ENCODE measurements at regions not wholly inside any gene's neighbourhood (a gene's known extent, or its start where the extent isn't known, plus 50 kb on each side); places are given as distances from the start of the nearest gene placed in this dataset.

GRCh38 chr1:37318490-37318889 is 155.9 kb upstream of the ZC3H12A start:
- Histone ChIP-seq H3F3A (ENCODE audit: insufficient read depth, low read length) (no peaks in the 10 kb centered on the region), H3K36me3 (replicated peaks; ENCODE audit: insufficient read depth, low read length) (no peaks in the 10 kb centered on the region), H3K79me2 (ENCODE audit: low read length) (no peaks in the 10 kb centered on the region), H3K4me1 (ENCODE audit: low read length) (no peaks in the 10 kb centered on the region), H3K4me2 (ENCODE audit: low read depth, low read length) (no peak overlapping the region), H4K20me1 (ENCODE audit: insufficient read depth, low read length) (no peaks in the 10 kb centered on the region), H3K9me2 (replicated peaks; ENCODE audit: insufficient read depth, low read length) (no peaks in the 10 kb centered on the region), H3K4me3 (ENCODE audit: low read length) (no peak overlapping the region), H3K9ac (ENCODE audit: low read length) (no peak overlapping the region), H2AFZ (ENCODE audit: low read length) (no peak overlapping the region), H3K9me3 (replicated peaks; ENCODE audit: insufficient read depth, low read length) (no peaks in the 10 kb centered on the region), H3K27me3 (replicated peaks; ENCODE audit: insufficient read depth, low read length) (peaks cover 95% of the 10 kb centered on the region), H3K27ac (ENCODE audit: low read length) (no peak overlapping the region)
- TF ChIP-seq, protein P1, sequence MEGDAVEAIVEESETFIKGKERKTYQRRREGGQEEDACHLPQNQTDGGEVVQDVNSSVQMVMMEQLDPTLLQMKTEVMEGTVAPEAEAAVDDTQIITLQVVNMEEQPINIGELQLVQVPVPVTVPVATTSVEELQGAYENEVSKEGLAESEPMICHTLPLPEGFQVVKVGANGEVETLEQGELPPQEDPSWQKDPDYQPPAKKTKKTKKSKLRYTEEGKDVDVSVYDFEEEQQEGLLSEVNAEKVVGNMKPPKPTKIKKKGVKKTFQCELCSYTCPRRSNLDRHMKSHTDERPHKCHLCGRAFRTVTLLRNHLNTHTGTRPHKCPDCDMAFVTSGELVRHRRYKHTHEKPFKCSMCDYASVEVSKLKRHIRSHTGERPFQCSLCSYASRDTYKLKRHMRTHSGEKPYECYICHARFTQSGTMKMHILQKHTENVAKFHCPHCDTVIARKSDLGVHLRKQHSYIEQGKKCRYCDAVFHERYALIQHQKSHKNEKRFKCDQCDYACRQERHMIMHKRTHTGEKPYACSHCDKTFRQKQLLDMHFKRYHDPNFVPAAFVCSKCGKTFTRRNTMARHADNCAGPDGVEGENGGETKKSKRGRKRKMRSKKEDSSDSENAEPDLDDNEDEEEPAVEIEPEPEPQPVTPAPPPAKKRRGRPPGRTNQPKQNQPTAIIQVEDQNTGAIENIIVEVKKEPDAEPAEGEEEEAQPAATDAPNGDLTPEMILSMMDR (IDR thresholded peaks at IDR 0.05; ENCODE audit: low read length): no peak
- TF ChIP-seq EZH2phosphoT487 (IDR thresholded peaks at IDR 0.05; ENCODE audit: low read length) (no peak), EZH2 (optimal IDR thresholded peaks at IDR 0.05; ENCODE audit: low read depth, low read length) (no peak)
- no peak for DNase-seq

GRCh38 chr1:37319284-37319683 is 155.1 kb upstream of the ZC3H12A start:
- no peak overlapping the region for H3K9ac ChIP-seq (ENCODE audit: low read length)
- no peak overlapping the region for H3K4me3 ChIP-seq (ENCODE audit: low read length)
- TF ChIP-seq, protein P1 (IDR thresholded peaks at IDR 0.05; ENCODE audit: low read length): no peak
- TF ChIP-seq EZH2phosphoT487 (IDR thresholded peaks at IDR 0.05; ENCODE audit: low read length) (no peak), EZH2 (optimal IDR thresholded peaks at IDR 0.05; ENCODE audit: low read depth, low read length) (no peak)
- H3K79me2 ChIP-seq (ENCODE audit: low read length): no peaks in the 10 kb centered on the region
- no peaks in the 10 kb centered on the region for H4K20me1 ChIP-seq (ENCODE audit: insufficient read depth, low read length)
- DNase-seq: no peak
- H3F3A ChIP-seq (ENCODE audit: insufficient read depth, low read length): no peaks in the 10 kb centered on the region
- H2AFZ ChIP-seq (ENCODE audit: low read length): no peak overlapping the region
- H3K4me1 ChIP-seq (ENCODE audit: low read length): no peaks in the 10 kb centered on the region
- no peaks in the 10 kb centered on the region for H3K36me3 ChIP-seq (replicated peaks; ENCODE audit: insufficient read depth, low read length)
- no peaks in the 10 kb centered on the region for H3K9me3 ChIP-seq (replicated peaks; ENCODE audit: insufficient read depth, low read length)
- H3K27ac ChIP-seq (ENCODE audit: low read length): no peak overlapping the region
- H3K9me2 ChIP-seq (replicated peaks; ENCODE audit: insufficient read depth, low read length): no peaks in the 10 kb centered on the region
- no peak overlapping the region for H3K4me2 ChIP-seq (ENCODE audit: low read depth, low read length)
- peaks cover 96% of the 10 kb centered on the region for H3K27me3 ChIP-seq (replicated peaks; ENCODE audit: insufficient read depth, low read length)

DNA sequence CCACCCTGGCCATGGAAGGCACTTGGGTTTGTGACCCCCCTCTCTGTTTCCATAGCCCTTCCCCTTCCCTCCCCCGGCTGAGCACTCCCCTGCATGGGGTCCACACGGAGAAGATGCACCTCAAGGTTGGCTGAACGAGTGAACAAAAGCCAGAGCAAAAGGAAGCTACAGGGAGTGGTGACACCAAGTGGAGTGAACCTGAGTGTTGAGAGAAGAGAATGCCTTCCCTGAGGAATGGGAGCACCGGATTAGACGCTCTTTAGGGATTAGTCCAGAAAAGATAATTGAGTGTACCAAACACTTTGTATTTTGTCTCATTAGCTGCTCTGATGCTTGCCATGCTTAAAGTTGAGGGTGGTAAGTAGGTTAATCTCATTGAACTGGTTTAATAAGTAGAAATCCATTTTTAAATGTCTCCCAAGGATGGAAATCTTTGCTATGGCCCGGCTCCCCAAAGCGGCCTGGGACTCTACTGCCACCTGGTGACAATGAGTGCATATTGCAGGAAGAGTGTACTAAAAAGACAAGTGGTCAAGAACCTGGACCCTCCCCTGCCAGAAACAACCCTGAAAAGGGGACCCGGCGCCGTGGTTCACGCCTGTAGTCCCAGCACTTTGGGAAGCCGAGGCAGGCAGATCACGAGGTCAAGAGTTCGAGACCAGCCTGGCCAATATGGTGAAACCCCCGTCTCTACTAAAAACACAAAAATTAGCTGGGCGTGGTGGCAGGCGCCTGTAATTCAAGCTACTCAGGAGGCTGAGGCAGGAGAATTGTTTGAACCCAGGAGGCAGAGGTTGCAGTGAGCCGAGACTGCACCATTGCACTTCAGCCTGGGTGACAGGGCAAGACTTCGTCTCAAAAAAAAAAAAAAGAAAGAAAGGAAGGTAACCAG is 150.6 kb upstream of the ZC3H12A start:
- no peaks in the 10 kb centered on the region for H3K9me3 ChIP-seq (replicated peaks; ENCODE audit: insufficient read depth, low read length)
- no peak overlapping the region for H3K4me2 ChIP-seq (ENCODE audit: low read depth, low read length)
- H3K9me2 ChIP-seq (replicated peaks; ENCODE audit: insufficient read depth, low read length): no peaks in the 10 kb centered on the region
- H2AFZ ChIP-seq (ENCODE audit: low read length): no peak overlapping the region
- H3K27me3 ChIP-seq (replicated peaks; ENCODE audit: insufficient read depth, low read length): peaks cover 94% of the 10 kb centered on the region
- H3K4me3 ChIP-seq (ENCODE audit: low read length): no peak overlapping the region
- H3K79me2 ChIP-seq (ENCODE audit: low read length): no peaks in the 10 kb centered on the region
- H3K36me3 ChIP-seq (replicated peaks; ENCODE audit: insufficient read depth, low read length): no peaks in the 10 kb centered on the region
- H3K9ac ChIP-seq (ENCODE audit: low read length): no peak overlapping the region
- peak; percentile 36 for DNase-seq
- H3F3A ChIP-seq (ENCODE audit: insufficient read depth, low read length): no peaks in the 10 kb centered on the region
- TF ChIP-seq EZH2 (optimal IDR thresholded peaks at IDR 0.05; ENCODE audit: low read depth, low read length) (no peak), EZH2phosphoT487 (IDR thresholded peaks at IDR 0.05; ENCODE audit: low read length) (no peak)
- TF ChIP-seq, protein P1 (IDR thresholded peaks at IDR 0.05; ENCODE audit: low read length): peak; percentile 81
- no peaks in the 10 kb centered on the region for H4K20me1 ChIP-seq (ENCODE audit: insufficient read depth, low read length)
- H3K27ac ChIP-seq (ENCODE audit: low read length): no peak overlapping the region
- H3K4me1 ChIP-seq (ENCODE audit: low read length): no peaks in the 10 kb centered on the region

All from MM.1S (cell line).